ENCODE measurements at regions not wholly inside any gene's neighbourhood (a gene's known extent, or its start where the extent isn't known, plus 50 kb on each side); places are given as distances from the start of the nearest gene placed in this dataset.

DNA sequence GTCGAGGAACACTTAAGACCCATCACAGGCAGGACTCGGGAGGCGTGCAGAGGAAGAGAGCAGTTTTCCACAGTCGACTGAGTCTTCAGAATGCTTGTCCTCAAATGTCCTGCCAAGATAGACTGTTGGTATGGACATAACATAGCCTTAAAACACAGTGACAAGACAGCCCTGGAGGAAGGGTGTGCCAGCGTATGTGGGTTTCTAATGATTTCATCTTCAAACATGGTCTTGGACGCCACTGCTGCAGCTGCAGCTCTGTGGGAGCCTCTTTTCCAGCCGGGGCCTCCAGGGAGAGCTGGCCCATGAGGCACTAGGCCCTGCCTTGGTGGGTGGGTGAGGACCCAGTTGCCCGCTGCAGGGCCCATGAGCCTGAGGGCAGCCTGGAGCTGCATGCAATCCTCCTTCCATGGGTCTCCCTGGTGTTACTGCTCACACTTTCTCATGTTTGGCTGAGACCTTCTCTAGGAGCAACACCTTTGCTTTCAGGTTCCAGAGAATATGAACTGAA lies 198.6 kb downstream of the KLF13 start:
- peaks cover 0 to 3% (median 0%) of the 10 kb centered on the region in 4 experiments for H3K27me3 ChIP-seq (replicated peaks in 1 of 4; ENCODE audit: control extremely low read depth in 1 of 4, control insufficient read depth in 3 of 4, insufficient read depth in 4 of 4, low read length in 3 of 4)
- H3K36me3 ChIP-seq (replicated peaks in 1 of 2; ENCODE audit: control extremely low read depth in 1 of 2, control insufficient read depth in 1 of 2, extremely low read depth in 1 of 2, insufficient read depth in 2 of 2, low read length in 1 of 2) = no peaks in the 10 kb centered on the region
- CTCF ChIA-PET = no interaction called here
- no peak for ATAC-seq (ENCODE audit: low read depth)
- no peak overlapping the region for H3K9ac ChIP-seq (ENCODE audit: low read length)
- no peaks in the 10 kb centered on the region for H3K9me3 Mint-ChIP-seq (ENCODE audit: insufficient read depth)
- TF ChIP-seq EZH2 (IDR thresholded peaks at IDR 0.05; ENCODE audit: borderline replicate concordance, insufficient read depth, low read depth, low read length, poor library complexity, severe bottlenecking) = no peak
- TF ChIP-seq, protein P1, sequence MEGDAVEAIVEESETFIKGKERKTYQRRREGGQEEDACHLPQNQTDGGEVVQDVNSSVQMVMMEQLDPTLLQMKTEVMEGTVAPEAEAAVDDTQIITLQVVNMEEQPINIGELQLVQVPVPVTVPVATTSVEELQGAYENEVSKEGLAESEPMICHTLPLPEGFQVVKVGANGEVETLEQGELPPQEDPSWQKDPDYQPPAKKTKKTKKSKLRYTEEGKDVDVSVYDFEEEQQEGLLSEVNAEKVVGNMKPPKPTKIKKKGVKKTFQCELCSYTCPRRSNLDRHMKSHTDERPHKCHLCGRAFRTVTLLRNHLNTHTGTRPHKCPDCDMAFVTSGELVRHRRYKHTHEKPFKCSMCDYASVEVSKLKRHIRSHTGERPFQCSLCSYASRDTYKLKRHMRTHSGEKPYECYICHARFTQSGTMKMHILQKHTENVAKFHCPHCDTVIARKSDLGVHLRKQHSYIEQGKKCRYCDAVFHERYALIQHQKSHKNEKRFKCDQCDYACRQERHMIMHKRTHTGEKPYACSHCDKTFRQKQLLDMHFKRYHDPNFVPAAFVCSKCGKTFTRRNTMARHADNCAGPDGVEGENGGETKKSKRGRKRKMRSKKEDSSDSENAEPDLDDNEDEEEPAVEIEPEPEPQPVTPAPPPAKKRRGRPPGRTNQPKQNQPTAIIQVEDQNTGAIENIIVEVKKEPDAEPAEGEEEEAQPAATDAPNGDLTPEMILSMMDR (IDR thresholded peaks at IDR 0.05) = no peak
- H3K4me3 ChIP-seq (ENCODE audit: control extremely low read depth in 1 of 5, extremely low read depth in 1 of 5, insufficient read depth in 1 of 5, low read depth in 2 of 5, low read length in 4 of 5) = no peak overlapping the region
- no peak overlapping the region for H3K4me3 Mint-ChIP-seq
- POLR2A ChIA-PET = no interaction called here
- H3K4me1 ChIP-seq (ENCODE audit: control insufficient read depth in 2 of 2, insufficient read depth in 2 of 2, low read length in 2 of 2) = no peaks in the 10 kb centered on the region
- 91% methylated on average over 8 of the region's 8 CpGs for WGBS (ENCODE audit: insufficient coverage)
- H2AFZ ChIP-seq (ENCODE audit: insufficient read depth, low read depth, low read length, poor library complexity, severe bottlenecking) = no peak overlapping the region
- no peak overlapping the region for H3K27ac Mint-ChIP-seq
- no peaks in the 10 kb centered on the region for H3K4me1 Mint-ChIP-seq
- H3K4me2 ChIP-seq (replicated peaks; ENCODE audit: low read depth, low read length, poor library complexity, severe bottlenecking) = no peak overlapping the region
- H3K27me3 Mint-ChIP-seq = peaks cover 15% of the 10 kb centered on the region
- H3K79me2 ChIP-seq (ENCODE audit: control insufficient read depth, insufficient read depth, low read length) = no peaks in the 10 kb centered on the region
- no peak for DNase-seq
- H3K27ac ChIP-seq (ENCODE audit: low read length in 2 of 2) = no peak overlapping the region
- no peaks in the 10 kb centered on the region for H4K20me1 ChIP-seq (ENCODE audit: control insufficient read depth, insufficient read depth, low read length, poor library complexity, severe bottlenecking)
- no peaks in the 10 kb centered on the region for H3K9me3 ChIP-seq (ENCODE audit: control extremely low read depth in 1 of 3, control insufficient read depth in 2 of 3, insufficient read depth in 1 of 3, low read length in 2 of 3)
- intact Hi-C loops (cut with micrococcal nuclease) = no loop called here

DNA sequence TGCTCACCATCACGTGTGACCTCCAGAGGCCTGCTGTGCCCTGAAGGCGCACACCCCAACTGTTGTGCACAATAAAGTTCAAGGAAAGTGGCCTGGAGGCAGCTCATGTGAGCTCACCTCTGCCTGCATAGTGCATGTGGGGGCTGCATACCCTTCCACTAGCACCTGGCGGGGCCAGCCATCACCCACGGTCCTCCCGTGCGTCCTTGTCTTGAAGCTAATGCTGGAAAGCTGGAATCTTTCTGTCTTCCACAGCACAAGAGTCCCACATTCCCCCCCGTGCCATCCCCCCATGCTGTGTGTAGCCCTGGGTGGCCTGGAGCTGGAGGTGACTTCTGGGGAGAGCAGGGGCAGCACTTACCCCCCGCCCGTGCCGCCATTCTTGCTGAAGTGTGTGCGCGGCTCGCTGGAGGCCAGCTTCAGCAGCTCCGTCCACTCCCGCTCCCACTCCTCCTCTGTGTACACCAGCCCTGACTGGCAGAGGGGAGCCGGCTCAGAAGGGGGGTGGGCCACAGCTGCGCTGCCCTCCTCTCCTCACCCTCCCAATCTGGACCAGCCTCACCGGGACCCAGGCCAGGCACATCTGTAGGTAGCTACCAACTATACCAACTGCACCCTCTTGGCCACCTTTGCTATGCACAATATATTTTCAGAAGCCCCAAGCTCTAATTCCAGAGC lies 199.5 kb downstream of the KLF13 start:
- ChIA-PET CTCF (no interaction called here), POLR2A (no interaction called here)
- H3K27me3 Mint-ChIP-seq = peaks cover 23% of the 10 kb centered on the region
- H3K4me1 Mint-ChIP-seq = no peaks in the 10 kb centered on the region
- H3K36me3 ChIP-seq (replicated peaks in 1 of 2; ENCODE audit: control extremely low read depth in 1 of 2, control insufficient read depth in 1 of 2, extremely low read depth in 1 of 2, insufficient read depth in 2 of 2, low read length in 1 of 2) = no peaks in the 10 kb centered on the region
- no peak for TF ChIP-seq EZH2 (IDR thresholded peaks at IDR 0.05; ENCODE audit: borderline replicate concordance, insufficient read depth, low read depth, low read length, poor library complexity, severe bottlenecking)
- TF ChIP-seq, protein P1 (IDR thresholded peaks at IDR 0.05) = no peak
- no peak for ATAC-seq (ENCODE audit: low read depth)
- H3K27ac ChIP-seq (ENCODE audit: low read length in 2 of 2) = no peak overlapping the region
- H3K79me2 ChIP-seq (ENCODE audit: control insufficient read depth, insufficient read depth, low read length) = no peaks in the 10 kb centered on the region
- no peak for DNase-seq
- H3K9me3 ChIP-seq (ENCODE audit: control extremely low read depth in 1 of 3, control insufficient read depth in 2 of 3, insufficient read depth in 1 of 3, low read length in 2 of 3) = no peaks in the 10 kb centered on the region
- H3K27ac Mint-ChIP-seq = no peak overlapping the region
- H3K9me3 Mint-ChIP-seq (ENCODE audit: insufficient read depth) = no peaks in the 10 kb centered on the region
- H3K4me1 ChIP-seq (ENCODE audit: control insufficient read depth in 2 of 2, insufficient read depth in 2 of 2, low read length in 2 of 2) = no peaks in the 10 kb centered on the region
- H3K9ac ChIP-seq (ENCODE audit: low read length) = no peak overlapping the region
- no peak overlapping the region for H3K4me3 Mint-ChIP-seq
- H3K27me3 ChIP-seq (replicated peaks in 1 of 4; ENCODE audit: control extremely low read depth in 1 of 4, control insufficient read depth in 3 of 4, insufficient read depth in 4 of 4, low read length in 3 of 4) = peaks cover 0 to 3% (median 0%) of the 10 kb centered on the region in 4 experiments
- intact Hi-C loops (cut with micrococcal nuclease) = no loop called here
- 90% methylated on average over 16 of the region's 18 CpGs for WGBS (ENCODE audit: insufficient coverage)
- H3K4me3 ChIP-seq (ENCODE audit: control extremely low read depth in 1 of 5, extremely low read depth in 1 of 5, insufficient read depth in 1 of 5, low read depth in 2 of 5, low read length in 4 of 5) = no peak overlapping the region
- no peak overlapping the region for H2AFZ ChIP-seq (ENCODE audit: insufficient read depth, low read depth, low read length, poor library complexity, severe bottlenecking)
- no peak overlapping the region for H3K4me2 ChIP-seq (replicated peaks; ENCODE audit: low read depth, low read length, poor library complexity, severe bottlenecking)
- H4K20me1 ChIP-seq (ENCODE audit: control insufficient read depth, insufficient read depth, low read length, poor library complexity, severe bottlenecking) = no peaks in the 10 kb centered on the region

All from B cell (primary cell).